ENCODE measurements at regions not wholly inside any gene's neighbourhood (a gene's known extent, or its start where the extent isn't known, plus 50 kb on each side); places are given as distances from the start of the nearest gene placed in this dataset.
"Not testable (repeated sequence)": the region's sequence is repeated elsewhere in the genome, so short reads cannot be mapped to it uniquely, and the experiment has no call there.

DNA sequence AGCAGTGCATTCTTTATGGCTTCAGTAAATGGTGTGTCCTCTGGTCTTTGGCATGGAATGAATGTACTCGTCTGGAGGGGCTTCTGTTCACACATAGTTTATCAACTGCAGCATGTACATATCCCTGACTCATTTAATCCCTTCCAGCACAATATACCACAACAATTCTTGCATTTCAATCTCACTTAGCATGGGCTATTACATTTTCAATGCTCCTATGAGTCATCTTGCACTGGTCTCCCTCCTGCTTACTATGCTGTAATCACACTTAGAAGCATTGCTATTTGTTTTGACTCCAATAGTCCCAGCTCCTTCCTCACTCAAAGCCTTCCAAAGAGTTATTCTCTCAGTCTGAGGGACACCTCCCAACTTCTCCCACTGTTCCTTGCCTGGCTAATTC lies 180.9 kb upstream of the NUDT10 start:
- H3K27ac ChIP-seq: no peak overlapping the region
- TF ChIP-seq, protein P1, sequence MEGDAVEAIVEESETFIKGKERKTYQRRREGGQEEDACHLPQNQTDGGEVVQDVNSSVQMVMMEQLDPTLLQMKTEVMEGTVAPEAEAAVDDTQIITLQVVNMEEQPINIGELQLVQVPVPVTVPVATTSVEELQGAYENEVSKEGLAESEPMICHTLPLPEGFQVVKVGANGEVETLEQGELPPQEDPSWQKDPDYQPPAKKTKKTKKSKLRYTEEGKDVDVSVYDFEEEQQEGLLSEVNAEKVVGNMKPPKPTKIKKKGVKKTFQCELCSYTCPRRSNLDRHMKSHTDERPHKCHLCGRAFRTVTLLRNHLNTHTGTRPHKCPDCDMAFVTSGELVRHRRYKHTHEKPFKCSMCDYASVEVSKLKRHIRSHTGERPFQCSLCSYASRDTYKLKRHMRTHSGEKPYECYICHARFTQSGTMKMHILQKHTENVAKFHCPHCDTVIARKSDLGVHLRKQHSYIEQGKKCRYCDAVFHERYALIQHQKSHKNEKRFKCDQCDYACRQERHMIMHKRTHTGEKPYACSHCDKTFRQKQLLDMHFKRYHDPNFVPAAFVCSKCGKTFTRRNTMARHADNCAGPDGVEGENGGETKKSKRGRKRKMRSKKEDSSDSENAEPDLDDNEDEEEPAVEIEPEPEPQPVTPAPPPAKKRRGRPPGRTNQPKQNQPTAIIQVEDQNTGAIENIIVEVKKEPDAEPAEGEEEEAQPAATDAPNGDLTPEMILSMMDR (conservative IDR thresholded peaks at IDR 0.05; ENCODE audit: low read depth): no peak
- DNase-seq (ENCODE audit: low spot score): no peak
- ChIA-PET POLR2A (ENCODE audit: low non-redundant PET) (no interaction called here), CTCF (no interaction called here)

DNA sequence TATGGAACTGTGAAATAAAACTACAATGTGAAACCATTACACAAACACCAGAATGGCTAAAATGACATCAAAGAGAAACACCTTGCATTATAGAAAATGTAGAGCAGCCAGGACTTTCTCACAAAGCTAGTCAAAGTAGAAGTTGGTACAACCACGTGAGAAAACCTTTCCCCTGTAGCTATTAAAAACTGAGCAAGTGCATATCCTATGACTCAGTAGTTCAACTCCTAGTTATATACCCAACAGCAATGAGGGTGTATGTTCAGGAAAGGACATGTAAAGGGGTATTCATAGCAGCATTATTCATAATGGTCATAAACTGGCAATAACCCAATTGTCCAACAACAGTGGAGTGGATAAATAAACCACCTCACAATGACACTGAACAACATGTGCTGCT lies 177.5 kb upstream of the NUDT10 start:
- CTCF ChIA-PET: no interaction called here
- no peak overlapping the region for H3K27ac ChIP-seq
- POLR2A ChIA-PET (ENCODE audit: low non-redundant PET): no interaction called here
- no peak for DNase-seq (ENCODE audit: low spot score)
- TF ChIP-seq, protein P1 (conservative IDR thresholded peaks at IDR 0.05; ENCODE audit: low read depth): no peak

- ChIA-PET POLR2A (ENCODE audit: low non-redundant PET) (no interaction called here), CTCF (no interaction called here)
- H3K27ac ChIP-seq: no peak overlapping the region
- DNase-seq (ENCODE audit: low spot score): no peak
- TF ChIP-seq, protein P1 (conservative IDR thresholded peaks at IDR 0.05; ENCODE audit: low read depth): no peak
These were observed 177.1 kb upstream of the NUDT10 start for GRCh38 chrX:51155566-51155965.

- ChIA-PET CTCF (no interaction called here), POLR2A (ENCODE audit: low non-redundant PET) (no interaction called here)
- H3K27ac ChIP-seq: no peak overlapping the region
- TF ChIP-seq, protein P1 (conservative IDR thresholded peaks at IDR 0.05; ENCODE audit: low read depth): no peak
- DNase-seq (ENCODE audit: low spot score): no peak
These were observed 174.4 kb upstream of the NUDT10 start for GRCh38 chrX:51158231-51158630.

DNA sequence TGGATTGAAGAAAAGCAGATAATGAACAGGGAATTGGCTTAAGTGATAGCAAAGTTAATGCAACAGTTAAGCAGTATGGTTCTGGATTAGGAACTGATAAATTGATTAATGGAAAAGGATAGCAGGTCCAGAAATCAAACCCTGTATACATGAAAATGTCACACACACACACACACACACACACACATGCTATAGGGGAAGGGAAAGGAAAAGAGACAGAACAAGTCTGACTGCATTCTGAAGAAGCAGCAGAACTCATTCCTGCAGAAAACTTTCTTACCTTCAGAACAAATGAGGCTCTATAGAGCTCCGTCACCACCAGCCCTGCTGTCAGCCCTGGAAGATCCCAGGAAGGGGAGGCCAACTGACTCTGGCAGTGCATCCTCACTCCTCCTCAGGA lies 173.2 kb upstream of the NUDT10 start:
- H3K27ac ChIP-seq; CTCF ChIA-PET; DNase-seq (ENCODE audit: low spot score); POLR2A ChIA-PET (ENCODE audit: low non-redundant PET): not testable (repeated sequence)

GRCh38 chrX:51163730-51164129 lies 168.9 kb upstream of the NUDT10 start:
- TF ChIP-seq, protein P1 (conservative IDR thresholded peaks at IDR 0.05; ENCODE audit: low read depth): no peak
- CTCF ChIA-PET: no interaction called here

DNA sequence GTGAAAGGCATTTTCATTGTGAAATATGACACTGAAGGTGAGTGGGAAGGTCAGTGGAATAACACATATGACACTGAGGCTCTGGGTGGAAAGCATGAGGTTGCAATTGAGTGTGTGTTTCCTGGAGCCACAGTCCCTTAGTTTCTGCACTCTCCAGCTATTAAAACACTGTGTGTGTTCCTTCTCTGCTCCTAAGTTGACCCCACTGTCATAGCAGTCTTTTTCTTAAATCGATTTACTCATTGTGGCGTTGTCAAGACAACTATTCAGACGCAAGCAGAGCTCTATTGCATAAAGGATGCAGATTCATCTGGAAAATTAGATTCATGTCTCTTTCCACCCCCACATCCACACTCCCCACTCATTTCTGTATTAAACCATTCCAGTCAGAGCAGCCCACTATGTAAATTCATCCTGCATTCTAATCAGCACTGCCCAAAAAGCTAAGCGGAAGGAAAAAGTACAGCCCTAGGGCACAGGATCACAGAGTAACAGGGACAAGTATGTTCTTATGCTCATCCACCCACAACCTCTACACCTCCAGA lies 154.2 kb upstream of the NUDT10 start:
- H3K27ac ChIP-seq; DNase-seq (ENCODE audit: low spot score); POLR2A ChIA-PET (ENCODE audit: low non-redundant PET); CTCF ChIA-PET: not testable (repeated sequence)

More at GRCh38 chrX:51163730-51164129, 168.9 kb upstream of the NUDT10 start:
- no peak overlapping the region for H3K27ac ChIP-seq
- no peak for DNase-seq (ENCODE audit: low spot score)
- POLR2A ChIA-PET (ENCODE audit: low non-redundant PET): no interaction called here

- CTCF ChIA-PET; DNase-seq (ENCODE audit: low spot score); H3K27ac ChIP-seq; POLR2A ChIA-PET (ENCODE audit: low non-redundant PET): not testable (repeated sequence)
These were observed 152.8 kb upstream of the NUDT10 start for GRCh38 chrX:51179805-51180204.
